OCI-LY3 (cell line): ENCODE measurements at regions not wholly inside any gene's neighbourhood (a gene's known extent, or its start where the extent isn't known, plus 50 kb on each side); places are given as distances from the start of the nearest gene placed in this dataset.

Experiments used
- CTCF ChIP-seq: fragments of 200-600, 300-600 bp; sonication (generic); IDR thresholded peaks from 2 replicates; pipeline ENCODE4 v1.5.1; 2014; ENCODE audit warnings: antibody characterized with exemption, low read length, low read depth
- EZH2phosphoT487 ChIP-seq: fragments of 200-600 bp; shearing (Covaris generic); IDR thresholded peaks from 2 replicates; pipeline ENCODE4 v1.6.1; 2018; ENCODE audit warnings: antibody characterized with exemption, mixed run types, low read depth

GRCh38 chr20:54342258-54342920 is 133.0 kb upstream of the DOK5 start:
- no peak for TF ChIP-seq CTCF
- TF ChIP-seq EZH2phosphoT487: no peak
